Spinal cord (tissue), 9 donors: ENCODE measurements at regions not wholly inside any gene's neighbourhood (a gene's known extent, or its start where the extent isn't known, plus 50 kb on each side); places are given as distances from the start of the nearest gene placed in this dataset.

Source experiments
- DNase-seq, 6 donors: peaks; one replicate each; pipeline versions ENCODE4 v3.0.0 to v3.0.0-alpha.2; 2013 to 2015; ENCODE audit warnings: low spot score in 6 of 6, low read depth in 4 of 6
- H3K27ac ChIP-seq: one replicate; pipeline ENCODE4 v1.5.1; 2013; ENCODE audit warnings: low read depth, low read length, control low read depth
- H3K27me3 ChIP-seq: one replicate; pipeline ENCODE4 v1.6.1; 2013; ENCODE audit warnings: low read length; ENCODE audit not compliant: control insufficient read depth, insufficient read depth
- H3K36me3 ChIP-seq: one replicate; pipeline ENCODE4 v1.6.1; 2013; ENCODE audit warnings: low read length; ENCODE audit not compliant: control insufficient read depth, insufficient read depth
- H3K4me1 ChIP-seq: one replicate; pipeline ENCODE4 v1.6.1; 2013; ENCODE audit warnings: low read length; ENCODE audit not compliant: control insufficient read depth, insufficient read depth
- H3K4me3 ChIP-seq: one replicate; pipeline ENCODE4 v1.5.1; 2013; ENCODE audit warnings: low read depth, low read length, control low read depth
- H3K9me3 ChIP-seq: one replicate; pipeline ENCODE4 v1.6.1; 2013; ENCODE audit warnings: low read length; ENCODE audit not compliant: control insufficient read depth, insufficient read depth
- WGBS: methylation state at CpG from one replicate; pipeline ENCODE4 v1.1.5; 2013; ENCODE audit warnings: missing lambda C conversion rate; ENCODE audit not compliant: insufficient coverage; 5-methylcytosine and 5-hydroxymethylcytosine counted together
- donor health status: healthy.

DNA sequence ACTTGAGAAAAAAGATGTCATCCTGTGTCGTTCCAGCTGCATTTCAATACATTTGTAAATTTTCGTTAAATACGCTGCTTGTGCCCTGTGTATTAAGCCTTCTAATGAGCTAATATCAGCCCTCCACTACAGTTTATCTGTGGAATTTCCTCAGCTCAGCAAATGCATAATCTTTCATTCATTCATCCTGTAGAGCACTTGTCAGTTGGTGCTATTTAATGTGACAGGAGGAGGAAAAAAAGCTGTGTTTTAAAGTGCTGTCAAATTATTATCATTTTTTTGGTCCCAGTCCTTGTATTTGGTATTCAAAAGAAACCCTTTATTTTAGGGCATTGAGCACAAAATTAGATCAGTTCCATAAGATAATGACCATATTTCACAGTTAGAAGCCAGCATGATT is 184.7 kb downstream of the FAT3 start:
- WGBS = no CpG with 5 or more reads among the region's 3 CpGs
- H3K27me3 ChIP-seq = no peaks in the 10 kb centered on the region
- no peak for DNase-seq
- H3K4me3 ChIP-seq = no peak overlapping the region
- H3K27ac ChIP-seq = no peak overlapping the region
- no peaks in the 10 kb centered on the region for H3K4me1 ChIP-seq
- H3K9me3 ChIP-seq = no peaks in the 10 kb centered on the region
- H3K36me3 ChIP-seq = no peaks in the 10 kb centered on the region

DNA sequence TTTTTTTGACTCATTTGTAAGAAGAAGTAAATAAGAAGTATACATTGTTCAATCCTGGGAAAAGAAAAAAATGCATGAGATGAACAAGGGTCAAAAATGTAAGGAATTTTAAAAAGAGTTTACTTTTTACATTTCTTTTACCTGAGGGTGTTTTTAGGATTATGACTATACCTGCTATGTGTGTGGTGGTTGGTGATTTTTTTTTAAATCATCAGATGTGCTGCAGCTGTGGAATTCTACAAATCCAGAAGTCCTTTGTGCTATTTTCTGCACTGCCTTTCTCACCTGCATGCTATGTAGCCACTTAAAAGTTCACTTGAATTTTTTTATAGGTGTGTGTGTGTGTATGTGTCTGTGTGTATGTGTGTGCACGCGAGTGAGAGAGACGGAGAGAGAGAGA is 185.3 kb downstream of the FAT3 start:
- Histone ChIP-seq H3K4me3 (no peak overlapping the region), H3K27me3 (no peaks in the 10 kb centered on the region), H3K27ac (no peak overlapping the region), H3K36me3 (no peaks in the 10 kb centered on the region), H3K4me1 (no peaks in the 10 kb centered on the region), H3K9me3 (no peaks in the 10 kb centered on the region)
- WGBS = 61% methylated on average over 3 of the region's 3 CpGs
- no peak for DNase-seq

- no CpG with 5 or more reads among the region's 1 CpG for WGBS
- H3K9me3 ChIP-seq = no peaks in the 10 kb centered on the region
- no peaks in the 10 kb centered on the region for H3K4me1 ChIP-seq
- H3K4me3 ChIP-seq = no peak overlapping the region
- no peaks in the 10 kb centered on the region for H3K36me3 ChIP-seq
- H3K27me3 ChIP-seq = no peaks in the 10 kb centered on the region
- H3K27ac ChIP-seq = no peak overlapping the region
- no peak for DNase-seq
These were observed 185.9 kb downstream of the FAT3 start for GRCh38 chr11:92410526-92410925.

DNA sequence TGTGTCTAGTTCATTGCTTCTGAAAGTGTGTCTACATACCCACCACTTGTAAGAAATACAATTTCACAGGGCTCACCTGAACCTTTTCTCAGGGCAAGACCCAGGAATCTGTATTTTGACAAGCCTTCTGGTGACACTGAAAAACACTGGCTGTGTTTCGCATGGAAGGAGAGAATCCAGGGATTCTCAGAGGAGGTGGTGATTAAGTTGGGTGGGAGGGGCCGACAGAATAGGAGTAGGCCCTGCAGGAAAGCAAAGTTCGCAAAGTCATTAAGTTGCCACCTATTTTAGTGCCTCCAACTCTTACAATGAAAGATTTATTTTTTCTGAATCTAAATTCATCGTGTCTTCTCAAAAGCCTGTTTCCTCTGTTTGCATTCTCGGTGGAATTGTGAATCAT is 186.8 kb downstream of the FAT3 start:
- no peaks in the 10 kb centered on the region for H3K4me1 ChIP-seq
- no peaks in the 10 kb centered on the region for H3K36me3 ChIP-seq
- no peaks in the 10 kb centered on the region for H3K27me3 ChIP-seq
- H3K4me3 ChIP-seq = no peak overlapping the region
- no peak for DNase-seq
- H3K27ac ChIP-seq = no peak overlapping the region
- WGBS = 100% methylated on average over 1 of the region's 5 CpGs
- no peaks in the 10 kb centered on the region for H3K9me3 ChIP-seq

DNA sequence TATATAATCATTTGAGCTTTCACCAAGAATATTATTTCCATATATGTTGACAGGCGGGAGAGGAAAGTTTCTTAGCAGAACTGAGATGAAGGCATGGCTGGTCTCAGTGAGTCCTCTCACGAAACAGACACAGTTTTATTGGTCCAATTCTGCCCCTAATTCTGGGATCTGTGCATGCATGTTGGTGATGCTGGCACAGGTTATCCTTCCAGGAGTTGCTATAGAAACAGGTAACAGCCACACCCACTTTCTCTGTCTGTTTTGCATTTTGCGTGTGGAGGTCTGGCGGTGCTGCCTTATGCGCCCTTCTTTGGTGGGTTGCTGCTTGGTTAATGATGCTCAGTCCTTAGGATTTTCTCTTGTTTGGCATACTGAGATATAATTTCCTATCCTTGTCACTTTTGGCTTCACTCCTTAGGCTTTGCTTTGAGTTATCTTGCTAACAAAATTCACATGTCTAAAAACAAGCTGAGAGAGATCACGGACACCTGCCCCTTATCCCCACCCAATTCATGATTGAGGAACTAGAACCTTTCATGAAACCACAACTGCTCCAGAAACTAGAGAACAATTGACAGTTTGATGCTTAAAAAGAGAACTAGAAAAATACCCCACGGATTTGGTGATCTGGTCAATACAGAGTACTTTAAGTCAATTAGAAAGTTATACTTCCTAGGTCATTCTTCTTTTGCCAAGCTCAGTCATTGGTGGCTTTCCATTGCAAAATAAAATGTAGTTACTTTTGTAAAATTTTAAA is 189.3 kb downstream of the FAT3 start:
- no peaks in the 10 kb centered on the region for H3K9me3 ChIP-seq
- no peaks in the 10 kb centered on the region for H3K27me3 ChIP-seq
- no peak overlapping the region for H3K4me3 ChIP-seq
- no CpG with 5 or more reads among the region's 7 CpGs for WGBS
- no peaks in the 10 kb centered on the region for H3K36me3 ChIP-seq
- no peaks in the 10 kb centered on the region for H3K4me1 ChIP-seq
- no peak for DNase-seq
- no peak overlapping the region for H3K27ac ChIP-seq

DNA sequence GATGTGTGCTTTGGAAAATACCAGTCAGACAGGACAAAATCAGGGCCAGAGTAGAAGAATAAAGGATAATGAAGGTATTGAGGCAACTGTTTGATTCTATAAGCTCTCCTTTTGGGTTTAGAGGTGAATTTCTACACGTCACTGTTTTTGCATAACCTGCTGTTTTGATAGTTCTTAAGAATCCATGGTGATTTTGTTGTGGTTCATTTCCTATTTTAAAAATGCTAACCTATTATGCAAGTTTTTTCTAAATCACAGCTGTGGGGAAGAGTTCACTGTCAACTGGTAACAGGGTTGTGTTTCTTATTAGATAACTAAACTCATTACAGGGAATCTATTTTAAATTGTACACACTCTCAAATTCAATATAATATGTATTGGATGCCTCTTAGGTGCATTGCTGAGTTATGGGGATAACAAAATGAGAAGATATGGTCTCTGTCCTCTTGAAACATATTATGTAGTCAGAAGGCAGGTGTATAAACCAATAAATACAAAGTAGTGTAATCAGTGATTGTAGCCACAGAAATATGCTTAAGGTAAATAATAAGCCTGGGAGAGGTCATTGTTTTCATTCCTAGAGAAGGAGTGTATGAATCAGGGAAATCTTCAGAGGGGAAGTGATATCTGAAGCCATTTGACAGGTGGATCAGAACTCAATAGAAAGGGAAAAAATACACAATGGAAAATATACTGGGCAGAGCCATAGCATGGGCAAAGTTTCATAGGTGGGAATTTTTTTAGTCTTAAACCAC is 192.5 kb downstream of the FAT3 start:
- Histone ChIP-seq H3K36me3 (no peaks in the 10 kb centered on the region), H3K27ac (no peak overlapping the region), H3K4me3 (no peak overlapping the region), H3K4me1 (no peaks in the 10 kb centered on the region), H3K9me3 (no peaks in the 10 kb centered on the region), H3K27me3 (no peaks in the 10 kb centered on the region)
- WGBS = no CpG with 5 or more reads among the region's 1 CpG
- DNase-seq = no peak

DNA sequence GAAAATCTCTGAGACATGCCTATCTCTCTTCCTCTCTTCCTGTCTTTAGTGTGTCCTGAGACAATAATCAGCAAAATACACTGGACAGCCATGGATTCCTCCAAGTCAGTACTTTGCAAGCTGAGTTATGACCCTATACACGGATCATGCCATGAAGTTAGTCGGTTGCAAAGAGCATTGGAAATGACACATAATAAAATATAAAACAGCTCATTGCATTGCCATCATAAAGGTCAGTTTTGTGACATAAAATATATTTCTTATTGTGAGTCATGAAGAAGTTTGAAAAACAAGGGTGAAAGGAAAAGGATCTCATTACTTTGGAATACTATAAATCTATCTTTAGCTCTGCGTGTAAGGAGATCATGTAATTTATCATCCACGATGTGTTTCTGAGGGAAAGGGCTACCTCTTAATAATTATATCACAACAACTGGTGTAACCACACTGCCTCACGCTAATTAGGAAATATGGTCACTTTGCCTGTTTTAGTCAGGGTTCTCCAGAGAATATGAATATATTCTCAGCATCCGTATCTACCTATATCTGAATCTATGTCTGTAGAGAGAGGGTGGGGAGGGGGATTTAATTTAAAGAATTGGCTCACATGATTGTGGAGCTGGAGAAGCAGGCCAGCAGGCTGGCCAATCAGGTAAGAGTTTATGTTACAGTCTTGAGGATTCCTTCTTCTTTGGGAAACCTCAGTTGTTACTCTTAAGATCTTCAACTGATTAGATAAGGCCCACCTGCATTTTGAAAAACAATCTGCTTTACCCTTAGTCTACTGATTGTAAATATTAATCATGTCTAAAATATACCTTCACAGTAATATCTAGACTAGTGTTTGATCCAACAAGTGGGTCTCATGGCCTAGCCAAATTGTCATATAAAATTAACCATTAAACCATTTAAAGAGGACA is 198.8 kb downstream of the FAT3 start:
- H3K27me3 ChIP-seq = no peaks in the 10 kb centered on the region
- H3K27ac ChIP-seq = no peak overlapping the region
- DNase-seq = no peak
- H3K4me1 ChIP-seq = no peaks in the 10 kb centered on the region
- WGBS = no CpG with 5 or more reads among the region's 6 CpGs
- no peak overlapping the region for H3K4me3 ChIP-seq
- H3K9me3 ChIP-seq = no peaks in the 10 kb centered on the region
- H3K36me3 ChIP-seq = no peaks in the 10 kb centered on the region

GRCh38 chr11:92424281-92424680 is 199.7 kb downstream of the FAT3 start:
- H3K9me3 ChIP-seq = no peaks in the 10 kb centered on the region
- no peak for DNase-seq
- no peak overlapping the region for H3K4me3 ChIP-seq
- H3K27ac ChIP-seq = no peak overlapping the region
- H3K36me3 ChIP-seq = no peaks in the 10 kb centered on the region
- H3K27me3 ChIP-seq = no peaks in the 10 kb centered on the region
- H3K4me1 ChIP-seq = no peaks in the 10 kb centered on the region

- H3K4me3 ChIP-seq = no peak overlapping the region
- 100% methylated on average over 1 of the region's 6 CpGs for WGBS
- no peaks in the 10 kb centered on the region for H3K27me3 ChIP-seq
- no peaks in the 10 kb centered on the region for H3K9me3 ChIP-seq
- H3K27ac ChIP-seq = no peak overlapping the region
- no peak for DNase-seq
- no peaks in the 10 kb centered on the region for H3K36me3 ChIP-seq
- H3K4me1 ChIP-seq = no peaks in the 10 kb centered on the region
These were observed 200.5 kb downstream of the FAT3 start for GRCh38 chr11:92425127-92425526.
